ENCODE measurements at regions not wholly inside any gene's neighbourhood (a gene's known extent, or its start where the extent isn't known, plus 50 kb on each side); places are given as distances from the start of the nearest gene placed in this dataset.

GRCh38 chr5:54626407-54626806 is 108.8 kb downstream of the SNX18 start:
- H3K79me2 ChIP-seq (ENCODE audit: low read length), result no peaks in the 10 kb centered on the region
- no peak for DNase-seq
- no peaks in the 10 kb centered on the region for H4K20me1 ChIP-seq (ENCODE audit: insufficient read depth, low read length)
- H3K9me2 ChIP-seq (replicated peaks; ENCODE audit: insufficient read depth, low read length), result no peaks in the 10 kb centered on the region
- no peaks in the 10 kb centered on the region for H3K4me1 ChIP-seq (ENCODE audit: low read length)
- no peak overlapping the region for H3K4me2 ChIP-seq (ENCODE audit: low read depth, low read length)
- no peaks in the 10 kb centered on the region for H3K36me3 ChIP-seq (replicated peaks; ENCODE audit: insufficient read depth, low read length)
- H3K9me3 ChIP-seq (replicated peaks; ENCODE audit: insufficient read depth, low read length), result no peaks in the 10 kb centered on the region
- no peak for TF ChIP-seq EZH2 (optimal IDR thresholded peaks at IDR 0.05; ENCODE audit: low read depth, low read length)
- TF ChIP-seq CTCF (IDR thresholded peaks at IDR 0.05; ENCODE audit: low read length), result no peak
- TF ChIP-seq EZH2phosphoT487 (IDR thresholded peaks at IDR 0.05; ENCODE audit: low read length), result no peak
- no peaks in the 10 kb centered on the region for H3K27me3 ChIP-seq (replicated peaks; ENCODE audit: insufficient read depth, low read length)
- no peak overlapping the region for H3K27ac ChIP-seq (ENCODE audit: low read length)
- no peak overlapping the region for H3K9ac ChIP-seq (ENCODE audit: low read length)
- H2AFZ ChIP-seq (ENCODE audit: low read length), result no peak overlapping the region
- H3F3A ChIP-seq (ENCODE audit: insufficient read depth, low read length), result no peaks in the 10 kb centered on the region
- H3K4me3 ChIP-seq (ENCODE audit: low read length), result no peak overlapping the region

DNA sequence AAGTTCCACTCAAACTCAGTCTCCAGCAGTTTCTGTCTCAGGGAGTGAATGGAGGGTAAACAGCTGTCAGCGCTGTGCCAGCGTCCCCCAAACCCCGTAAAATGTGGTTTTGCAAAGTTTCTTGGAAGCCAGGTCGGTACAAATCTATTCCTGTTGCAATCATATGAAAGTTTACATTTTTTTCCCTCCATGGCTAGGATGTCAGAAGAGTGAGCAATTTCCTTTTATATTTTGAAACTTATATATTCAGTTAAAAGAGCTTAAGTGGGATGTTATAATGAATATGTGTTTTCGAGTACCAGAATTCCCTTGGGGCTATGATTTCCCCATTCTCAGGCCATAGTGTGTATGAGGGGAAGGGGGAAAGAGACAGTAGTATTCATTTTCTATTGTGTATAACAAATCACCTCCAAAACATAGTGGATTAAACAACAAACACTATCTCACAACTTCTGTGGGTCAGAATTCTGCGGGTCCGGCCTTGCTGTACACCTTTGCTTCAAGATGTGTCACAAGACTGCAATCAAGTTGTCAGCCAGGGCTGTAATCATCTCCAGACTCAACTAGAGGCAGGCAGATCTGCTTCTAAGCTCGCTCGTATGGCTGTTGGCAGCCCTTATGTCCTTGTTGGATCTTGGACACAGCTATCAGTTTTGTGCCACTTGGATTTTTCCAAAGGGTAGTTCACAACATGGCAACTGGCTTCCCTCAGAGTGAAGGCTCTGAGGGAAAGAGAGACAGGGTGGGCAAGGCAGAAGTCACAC is 107.4 kb downstream of the SNX18 start:
- no peak overlapping the region for H3K9ac ChIP-seq (ENCODE audit: low read length)
- H3K4me1 ChIP-seq (ENCODE audit: low read length), result no peaks in the 10 kb centered on the region
- H3K27ac ChIP-seq (ENCODE audit: low read length), result no peak overlapping the region
- H2AFZ ChIP-seq (ENCODE audit: low read length), result no peak overlapping the region
- no peak overlapping the region for H3K4me3 ChIP-seq (ENCODE audit: low read length)
- no peaks in the 10 kb centered on the region for H4K20me1 ChIP-seq (ENCODE audit: insufficient read depth, low read length)
- no peak for DNase-seq
- no peaks in the 10 kb centered on the region for H3K79me2 ChIP-seq (ENCODE audit: low read length)
- H3K9me2 ChIP-seq (replicated peaks; ENCODE audit: insufficient read depth, low read length), result no peaks in the 10 kb centered on the region
- TF ChIP-seq EZH2 (optimal IDR thresholded peaks at IDR 0.05; ENCODE audit: low read depth, low read length) (no peak), CTCF (IDR thresholded peaks at IDR 0.05; ENCODE audit: low read length) (no peak), EZH2phosphoT487 (IDR thresholded peaks at IDR 0.05; ENCODE audit: low read length) (no peak)
- H3F3A ChIP-seq (ENCODE audit: insufficient read depth, low read length), result no peaks in the 10 kb centered on the region
- no peaks in the 10 kb centered on the region for H3K36me3 ChIP-seq (replicated peaks; ENCODE audit: insufficient read depth, low read length)
- no peak overlapping the region for H3K4me2 ChIP-seq (ENCODE audit: low read depth, low read length)
- H3K9me3 ChIP-seq (replicated peaks; ENCODE audit: insufficient read depth, low read length), result no peaks in the 10 kb centered on the region
- H3K27me3 ChIP-seq (replicated peaks; ENCODE audit: insufficient read depth, low read length), result no peaks in the 10 kb centered on the region

GRCh38 chr5:54621709-54622108 is 104.2 kb downstream of the SNX18 start:
- Histone ChIP-seq H3K79me2 (ENCODE audit: low read length) (no peaks in the 10 kb centered on the region), H3K4me2 (ENCODE audit: low read depth, low read length) (no peak overlapping the region), H2AFZ (ENCODE audit: low read length) (no peak overlapping the region), H3K27me3 (replicated peaks; ENCODE audit: insufficient read depth, low read length) (no peaks in the 10 kb centered on the region), H3K9ac (ENCODE audit: low read length) (no peak overlapping the region), H3F3A (ENCODE audit: insufficient read depth, low read length) (no peaks in the 10 kb centered on the region), H3K36me3 (replicated peaks; ENCODE audit: insufficient read depth, low read length) (no peaks in the 10 kb centered on the region), H3K4me1 (ENCODE audit: low read length) (no peaks in the 10 kb centered on the region), H3K9me2 (replicated peaks; ENCODE audit: insufficient read depth, low read length) (no peaks in the 10 kb centered on the region), H4K20me1 (ENCODE audit: insufficient read depth, low read length) (no peaks in the 10 kb centered on the region), H3K4me3 (ENCODE audit: low read length) (no peak overlapping the region), H3K27ac (ENCODE audit: low read length) (no peak overlapping the region), H3K9me3 (replicated peaks; ENCODE audit: insufficient read depth, low read length) (no peaks in the 10 kb centered on the region)
- DNase-seq, result no peak
- TF ChIP-seq EZH2 (optimal IDR thresholded peaks at IDR 0.05; ENCODE audit: low read depth, low read length) (no peak), CTCF (IDR thresholded peaks at IDR 0.05; ENCODE audit: low read length) (no peak), EZH2phosphoT487 (IDR thresholded peaks at IDR 0.05; ENCODE audit: low read length) (no peak)
